ENCODE measurements at regions not wholly inside any gene's neighbourhood (a gene's known extent, or its start where the extent isn't known, plus 50 kb on each side); places are given as distances from the start of the nearest gene placed in this dataset.

GRCh38 chr12:78790148-78790547 lies 74.4 kb upstream of the SYT1 start:
- TF ChIP-seq CTBP1 (IDR thresholded peaks at IDR 0.05; ENCODE audit: borderline replicate concordance): no peak
- no peak for TF ChIP-seq HDGF (IDR thresholded peaks at IDR 0.05; ENCODE audit: borderline replicate concordance)
- no peak for TF ChIP-seq SUZ12 (IDR thresholded peaks at IDR 0.05)
- no peak for TF ChIP-seq FOXA1 (IDR thresholded peaks at IDR 0.05)
- no peak for TF ChIP-seq BHLHE40 (IDR thresholded peaks at IDR 0.05; ENCODE audit: borderline replicate concordance)
- no peak for TF ChIP-seq ZNF384 (IDR thresholded peaks at IDR 0.05)
- no peak for TF ChIP-seq ELF4 (IDR thresholded peaks at IDR 0.05)
- no peak for TF ChIP-seq LEF1 (IDR thresholded peaks at IDR 0.05; ENCODE audit: borderline replicate concordance)
- TF ChIP-seq SP1 (IDR thresholded peaks at IDR 0.05): no peak
- TF ChIP-seq TARDBP (IDR thresholded peaks at IDR 0.05): no peak
- no peak for TF ChIP-seq L3MBTL2 (conservative IDR thresholded peaks at IDR 0.05)
- TF ChIP-seq FOXM1 (IDR thresholded peaks at IDR 0.05; ENCODE audit: borderline replicate concordance): no peak
- TF ChIP-seq FOXK2 (IDR thresholded peaks at IDR 0.05): no peak
- TF ChIP-seq NFRKB (IDR thresholded peaks at IDR 0.05): no peak

Data from HEK293T (cell line).